Activated CD8-positive, alpha-beta memory T cell treated with anti-CD3 and anti-CD28 coated beads, Interleukin-2, amount 50 U/mL, for 1 hour (primary cell): ENCODE measurements at regions not wholly inside any gene's neighbourhood (a gene's known extent, or its start where the extent isn't known, plus 50 kb on each side); places are given as distances from the start of the nearest gene placed in this dataset.

Source experiments
- DNase-seq: peaks from one replicate; pipeline ENCODE4 v3.0.0-alpha.2; 2020; ENCODE audit errors: extremely low read depth

GRCh38 chr17:33514369-33514768 lies 221.3 kb upstream of the ASIC2 start:
- no peak for DNase-seq

GRCh38 chr17:33515974-33516373 lies 222.9 kb upstream of the ASIC2 start:
- no peak for DNase-seq

GRCh38 chr17:33516645-33517044 lies 223.6 kb upstream of the ASIC2 start:
- DNase-seq: no peak

- no peak for DNase-seq
Observed at GRCh38 chr17:33517746-33518145, 224.7 kb upstream of the ASIC2 start.

GRCh38 chr17:33519692-33520091 lies 226.6 kb upstream of the ASIC2 start:
- DNase-seq: no peak

GRCh38 chr17:33520426-33521330 lies 227.6 kb upstream of the ASIC2 start:
- DNase-seq: no peak

GRCh38 chr17:33521784-33522183 lies 228.7 kb upstream of the ASIC2 start:
- no peak for DNase-seq

- no peak for DNase-seq
Observed at GRCh38 chr17:33522623-33523022, 229.5 kb upstream of the ASIC2 start.

- no peak for DNase-seq
Observed at GRCh38 chr17:33523577-33523981, 230.5 kb upstream of the ASIC2 start.

- no peak for DNase-seq
Observed at GRCh38 chr17:33525186-33525585, 232.1 kb upstream of the ASIC2 start.

GRCh38 chr17:33526717-33527116 lies 233.6 kb upstream of the ASIC2 start:
- no peak for DNase-seq

GRCh38 chr17:33527290-33527689 lies 234.2 kb upstream of the ASIC2 start:
- no peak for DNase-seq

- DNase-seq: no peak
Observed at GRCh38 chr17:33528846-33529245, 235.8 kb upstream of the ASIC2 start.

- DNase-seq: no peak
Observed at GRCh38 chr17:33529816-33530215, 236.7 kb upstream of the ASIC2 start.

- DNase-seq: no peak
Observed at GRCh38 chr17:33531311-33531710, 238.2 kb upstream of the ASIC2 start.

- no peak for DNase-seq
Observed at GRCh38 chr17:33534087-33534486, 241.0 kb upstream of the ASIC2 start.

GRCh38 chr17:33545124-33545523 lies 252.0 kb upstream of the ASIC2 start:
- DNase-seq: no peak

- DNase-seq: no peak
Observed at GRCh38 chr17:33550261-33550660, 257.2 kb upstream of the ASIC2 start.

- DNase-seq: no peak
Observed at GRCh38 chr17:33551075-33551474, 258.0 kb upstream of the ASIC2 start.

- no peak for DNase-seq
Observed at GRCh38 chr17:33551911-33552310, 258.8 kb upstream of the ASIC2 start.

GRCh38 chr17:33560165-33560564 lies 267.1 kb upstream of the ASIC2 start:
- DNase-seq: no peak

GRCh38 chr17:33560871-33561270 lies 267.8 kb upstream of the ASIC2 start:
- no peak for DNase-seq

GRCh38 chr17:33561569-33562334 lies 268.7 kb upstream of the ASIC2 start:
- no peak for DNase-seq
